Caco-2 (cell line): ENCODE measurements at regions not wholly inside any gene's neighbourhood (a gene's known extent, or its start where the extent isn't known, plus 50 kb on each side); places are given as distances from the start of the nearest gene placed in this dataset.
"Not testable (repeated sequence)": the region's sequence is repeated elsewhere in the genome, so short reads cannot be mapped to it uniquely, and the experiment has no call there.

ENCODE experiments used
- BruUV-seq: library from RNA; stranded (reverse); fragments of 400-500 nt; replicated peaks from 2 replicates; lab custom pipeline; 2021; lab: Mats Ljungman, UMichigan
- CTCF ChIA-PET: fragments of 300-600 bp; sonication (Branson Sonifier 250); formaldehyde crosslinking; loops from one replicate; lab custom pipeline; 2022; ENCODE audit warnings: antibody characterized with exemption; lab: Charles Lee
- POLR2A ChIA-PET: fragments of 300-600 bp; sonication (Branson Sonifier 250); formaldehyde crosslinking; loops from one replicate; lab custom pipeline; 2022; ENCODE audit warnings: antibody characterized with exemption; lab: Charles Lee
- DNase-seq, 2 experiments: peaks; one replicate each; pipeline versions ENCODE4 v3.0.0 to v3.0.0-alpha.2; 2020 to 2022
- H3K27me3 ChIP-seq: replicated peaks from 2 replicates; pipeline ENCODE4 v1.6.0; 2011; ENCODE audit warnings: low read length; ENCODE audit not compliant: control insufficient read depth, insufficient read depth
- H3K36me3 ChIP-seq: 2 replicates; pipeline ENCODE4 v1.5.1; 2011; ENCODE audit warnings: low read length; ENCODE audit not compliant: control insufficient read depth, insufficient read depth
- H3K4me1 ChIP-seq: fragments of 250-450 bp; sonication (Bioruptor Pico); 2 replicates; pipeline ENCODE4 v1.5.1; 2020; ENCODE audit warnings: mild to moderate bottlenecking
- H3K4me3 ChIP-seq: 2 replicates; pipeline ENCODE4 v1.5.1; 2011; ENCODE audit warnings: low read depth, mild to moderate bottlenecking, control low read depth, low read length
- H3K9me3 ChIP-seq: fragments of 250-450 bp; sonication (Bioruptor Pico); 2 replicates; pipeline ENCODE4 v1.5.1; 2020; ENCODE audit warnings: mild to moderate bottlenecking, moderate library complexity
- H3K27ac Mint-ChIP-seq: one replicate; pipeline ENCODE4 v1.8.0; 2022; ENCODE audit warnings: mixed read lengths; ENCODE audit not compliant: unreplicated experiment
- H3K27me3 Mint-ChIP-seq: one replicate; pipeline ENCODE4 v1.8.0; 2022; ENCODE audit warnings: mixed read lengths; ENCODE audit not compliant: insufficient read depth, unreplicated experiment
- H3K36me3 Mint-ChIP-seq: one replicate; pipeline ENCODE4 v1.8.0; 2022; ENCODE audit warnings: mild to moderate bottlenecking, mixed read lengths; ENCODE audit not compliant: insufficient read depth, unreplicated experiment
- H3K4me1 Mint-ChIP-seq: one replicate; pipeline ENCODE4 v1.8.0; 2022; ENCODE audit warnings: low read depth, mixed read lengths; ENCODE audit not compliant: unreplicated experiment
- H3K4me3 Mint-ChIP-seq: one replicate; pipeline ENCODE4 v1.8.0; 2022; ENCODE audit warnings: mild to moderate bottlenecking, moderate library complexity, mixed read lengths; ENCODE audit not compliant: unreplicated experiment
- H3K9me3 Mint-ChIP-seq: one replicate; pipeline ENCODE4 v1.8.0; 2022; ENCODE audit warnings: mixed read lengths; ENCODE audit not compliant: unreplicated experiment
- intact Hi-C: fragments of 100-400 bp; cut with micrococcal nuclease; formaldehyde crosslinking; loops from one replicate; pipeline ENCODE4 v1.10.0; 2022; ENCODE audit not compliant: unreplicated experiment
- TF ChIP-seq, protein P1 (sequence below), 2 experiments: fragments of 200-600 bp in 1 of 2; IDR thresholded peaks; 1 replicate in 1 of 2; 2 replicates in 1 of 2; pipeline versions ENCODE4 v1.5.1 to v1.8.0; 2011 to 2022; ENCODE audit warnings: antibody characterized with exemption in 1 of 2, control low read depth in 1 of 2, inconsistent platforms in 1 of 2, low read depth in 1 of 2, low read length in 1 of 2, mild to moderate bottlenecking in 1 of 2, moderate library complexity in 1 of 2; ENCODE audit not compliant: insufficient read depth in 1 of 2, severe bottlenecking in 1 of 2, unreplicated experiment in 1 of 2

DNA sequence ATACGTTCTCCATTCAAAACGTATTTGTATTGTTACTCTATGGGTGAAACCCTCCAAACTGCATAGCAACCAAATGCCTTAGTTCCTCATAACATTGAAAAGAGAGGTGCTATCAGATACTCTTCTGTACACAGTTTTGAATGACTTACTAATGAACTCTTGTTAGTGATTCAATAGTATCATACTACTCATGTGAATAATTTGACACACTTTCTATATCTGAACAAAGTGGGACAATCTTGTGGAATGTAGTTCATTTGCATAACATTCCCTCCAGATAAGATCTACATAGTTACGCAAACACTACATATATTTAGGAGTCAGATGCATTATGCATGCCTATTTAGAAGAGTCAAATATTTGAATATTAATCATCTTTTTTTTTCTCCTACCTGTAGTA, 232.0 kb upstream of the NRXN1 start:
- Mint-ChIP-seq H3K4me1 (no peaks in the 10 kb centered on the region), H3K9me3 (no peaks in the 10 kb centered on the region), H3K36me3 (no peaks in the 10 kb centered on the region), H3K4me3 (no peak overlapping the region), H3K27me3 (peaks cover 3% of the 10 kb centered on the region), H3K27ac (no peak overlapping the region)
- intact Hi-C loops, result no loop called here
- no peak overlapping the region for H3K4me3 ChIP-seq
- POLR2A ChIA-PET, result no interaction called here
- no peaks in the 10 kb centered on the region for H3K36me3 ChIP-seq
- CTCF ChIA-PET, result interaction anchor here (0.6 kb wide), 1 partner anchor 463 kb away, joined by 3 read pairs; no protein-coding TSS in a partner anchor
- no peaks in the 10 kb centered on the region for H3K27me3 ChIP-seq
- no TSS peak for BruUV-seq
- no peaks in the 10 kb centered on the region for H3K4me1 ChIP-seq
- H3K9me3 ChIP-seq, result no peaks in the 10 kb centered on the region
- no peak for DNase-seq
- TF ChIP-seq, protein P1, sequence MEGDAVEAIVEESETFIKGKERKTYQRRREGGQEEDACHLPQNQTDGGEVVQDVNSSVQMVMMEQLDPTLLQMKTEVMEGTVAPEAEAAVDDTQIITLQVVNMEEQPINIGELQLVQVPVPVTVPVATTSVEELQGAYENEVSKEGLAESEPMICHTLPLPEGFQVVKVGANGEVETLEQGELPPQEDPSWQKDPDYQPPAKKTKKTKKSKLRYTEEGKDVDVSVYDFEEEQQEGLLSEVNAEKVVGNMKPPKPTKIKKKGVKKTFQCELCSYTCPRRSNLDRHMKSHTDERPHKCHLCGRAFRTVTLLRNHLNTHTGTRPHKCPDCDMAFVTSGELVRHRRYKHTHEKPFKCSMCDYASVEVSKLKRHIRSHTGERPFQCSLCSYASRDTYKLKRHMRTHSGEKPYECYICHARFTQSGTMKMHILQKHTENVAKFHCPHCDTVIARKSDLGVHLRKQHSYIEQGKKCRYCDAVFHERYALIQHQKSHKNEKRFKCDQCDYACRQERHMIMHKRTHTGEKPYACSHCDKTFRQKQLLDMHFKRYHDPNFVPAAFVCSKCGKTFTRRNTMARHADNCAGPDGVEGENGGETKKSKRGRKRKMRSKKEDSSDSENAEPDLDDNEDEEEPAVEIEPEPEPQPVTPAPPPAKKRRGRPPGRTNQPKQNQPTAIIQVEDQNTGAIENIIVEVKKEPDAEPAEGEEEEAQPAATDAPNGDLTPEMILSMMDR (IDR thresholded peaks at IDR 0.05; ENCODE audit: insufficient read depth in 1 of 2, low read depth in 1 of 2, low read length in 1 of 2, severe bottlenecking in 1 of 2, unreplicated experiment in 1 of 2), result no peak

DNA sequence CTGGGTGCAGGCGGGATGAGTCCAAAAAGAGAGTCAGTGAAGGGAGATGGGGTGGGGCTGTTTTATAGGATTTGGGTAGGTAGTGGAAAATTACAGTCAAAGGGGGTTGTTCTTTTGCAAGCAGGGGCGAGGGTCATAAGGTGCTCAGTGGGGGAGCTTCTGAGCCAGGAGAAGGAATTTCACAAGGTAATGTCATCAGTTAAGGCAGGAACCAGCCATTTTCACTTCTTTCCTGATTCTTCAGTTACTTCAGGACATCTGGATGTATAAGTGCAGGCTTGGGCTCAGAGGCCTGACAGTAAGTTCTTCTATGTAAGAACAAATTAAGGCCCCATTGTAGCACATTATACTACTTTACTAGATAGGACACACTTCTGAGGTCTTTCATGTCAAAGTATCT, 231.2 kb upstream of the NRXN1 start:
- DNase-seq, H3K4me3 Mint-ChIP-seq, intact Hi-C loops, H3K4me1 Mint-ChIP-seq, H3K4me1 ChIP-seq, H3K9me3 ChIP-seq, H3K9me3 Mint-ChIP-seq, H3K27ac Mint-ChIP-seq, H3K4me3 ChIP-seq, H3K36me3 ChIP-seq, POLR2A ChIA-PET, H3K36me3 Mint-ChIP-seq, H3K27me3 ChIP-seq, H3K27me3 Mint-ChIP-seq, BruUV-seq: not testable (repeated sequence)
- CTCF ChIA-PET, result interaction anchor here (0.6 kb wide), 1 partner anchor 462 kb away, joined by 3 read pairs; no protein-coding TSS in a partner anchor

DNA sequence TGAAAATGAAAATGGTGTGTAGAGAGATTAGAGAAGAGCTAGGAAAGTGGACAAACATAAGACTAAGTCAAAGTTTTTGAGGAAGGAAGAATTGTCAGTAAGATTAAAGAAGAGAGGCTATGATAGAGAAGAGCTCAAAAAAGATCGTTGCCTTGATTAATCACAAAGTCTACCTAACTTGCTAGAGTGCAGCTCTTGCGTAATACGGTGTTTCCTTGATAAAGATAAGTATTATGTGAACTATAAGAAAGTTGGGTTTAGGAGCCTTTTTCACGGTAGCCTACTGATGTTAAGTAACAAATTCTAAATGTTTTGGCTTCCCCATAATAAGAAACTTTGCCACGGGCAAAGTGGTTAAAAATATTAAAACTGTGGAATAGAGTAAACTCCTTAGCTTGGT, 226.4 kb upstream of the NRXN1 start:
- Mint-ChIP-seq H3K4me1 (no peaks in the 10 kb centered on the region), H3K27ac (no peak overlapping the region), H3K4me3 (no peak overlapping the region), H3K27me3 (peaks cover 8% of the 10 kb centered on the region), H3K36me3 (no peaks in the 10 kb centered on the region), H3K9me3 (no peaks in the 10 kb centered on the region)
- H3K9me3 ChIP-seq, result no peaks in the 10 kb centered on the region
- intact Hi-C loops, result no loop called here
- no peak for DNase-seq
- ChIA-PET CTCF (no interaction called here), POLR2A (no interaction called here)
- H3K4me1 ChIP-seq, result no peaks in the 10 kb centered on the region
- BruUV-seq, result no TSS peak
- H3K36me3 ChIP-seq, result no peaks in the 10 kb centered on the region
- H3K27me3 ChIP-seq, result no peaks in the 10 kb centered on the region
- TF ChIP-seq, protein P1 (IDR thresholded peaks at IDR 0.05; ENCODE audit: insufficient read depth in 1 of 2, low read depth in 1 of 2, low read length in 1 of 2, severe bottlenecking in 1 of 2, unreplicated experiment in 1 of 2), result no peak
- H3K4me3 ChIP-seq, result no peak overlapping the region

DNA sequence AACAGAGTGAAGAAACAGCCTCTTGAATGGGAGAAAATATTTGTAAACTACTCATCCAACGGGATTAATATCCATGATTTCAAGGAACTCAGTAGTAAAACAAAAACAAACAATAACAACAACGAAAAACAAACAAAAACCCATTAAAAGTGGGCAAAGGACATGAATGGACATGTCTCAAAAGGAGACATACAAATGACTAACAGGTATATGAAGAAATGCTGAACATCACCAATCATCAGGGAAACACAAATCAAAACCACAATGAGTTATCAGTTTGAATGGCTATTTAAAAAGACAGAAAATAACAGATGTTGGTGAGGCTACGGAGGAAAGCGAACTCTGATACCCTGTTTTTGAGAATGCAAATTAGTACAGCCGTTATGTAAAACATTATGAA, 224.8 kb upstream of the NRXN1 start:
- ChIA-PET CTCF (no interaction called here), POLR2A (no interaction called here)
- no peaks in the 10 kb centered on the region for H3K27me3 ChIP-seq
- no peaks in the 10 kb centered on the region for H3K36me3 ChIP-seq
- Mint-ChIP-seq H3K27me3 (peaks cover 8% of the 10 kb centered on the region), H3K4me1 (no peaks in the 10 kb centered on the region), H3K27ac (no peak overlapping the region), H3K9me3 (no peaks in the 10 kb centered on the region), H3K4me3 (no peak overlapping the region), H3K36me3 (no peaks in the 10 kb centered on the region)
- BruUV-seq, result no TSS peak
- H3K4me1 ChIP-seq, result no peaks in the 10 kb centered on the region
- TF ChIP-seq, protein P1 (IDR thresholded peaks at IDR 0.05; ENCODE audit: insufficient read depth in 1 of 2, low read depth in 1 of 2, low read length in 1 of 2, severe bottlenecking in 1 of 2, unreplicated experiment in 1 of 2), result no peak
- no peak overlapping the region for H3K4me3 ChIP-seq
- DNase-seq, result no peak
- intact Hi-C loops, result no loop called here
- H3K9me3 ChIP-seq, result no peaks in the 10 kb centered on the region
